ENCODE measurements at regions not wholly inside any gene's neighbourhood (a gene's known extent, or its start where the extent isn't known, plus 50 kb on each side); places are given as distances from the start of the nearest gene placed in this dataset.

- no peak for TF ChIP-seq RFX5 (IDR thresholded peaks at IDR 0.05; ENCODE audit: borderline replicate concordance, low read depth, low read length)
- no peak for TF ChIP-seq JUN (IDR thresholded peaks at IDR 0.05; ENCODE audit: low read depth, low read length)
- TF ChIP-seq, protein P1, sequence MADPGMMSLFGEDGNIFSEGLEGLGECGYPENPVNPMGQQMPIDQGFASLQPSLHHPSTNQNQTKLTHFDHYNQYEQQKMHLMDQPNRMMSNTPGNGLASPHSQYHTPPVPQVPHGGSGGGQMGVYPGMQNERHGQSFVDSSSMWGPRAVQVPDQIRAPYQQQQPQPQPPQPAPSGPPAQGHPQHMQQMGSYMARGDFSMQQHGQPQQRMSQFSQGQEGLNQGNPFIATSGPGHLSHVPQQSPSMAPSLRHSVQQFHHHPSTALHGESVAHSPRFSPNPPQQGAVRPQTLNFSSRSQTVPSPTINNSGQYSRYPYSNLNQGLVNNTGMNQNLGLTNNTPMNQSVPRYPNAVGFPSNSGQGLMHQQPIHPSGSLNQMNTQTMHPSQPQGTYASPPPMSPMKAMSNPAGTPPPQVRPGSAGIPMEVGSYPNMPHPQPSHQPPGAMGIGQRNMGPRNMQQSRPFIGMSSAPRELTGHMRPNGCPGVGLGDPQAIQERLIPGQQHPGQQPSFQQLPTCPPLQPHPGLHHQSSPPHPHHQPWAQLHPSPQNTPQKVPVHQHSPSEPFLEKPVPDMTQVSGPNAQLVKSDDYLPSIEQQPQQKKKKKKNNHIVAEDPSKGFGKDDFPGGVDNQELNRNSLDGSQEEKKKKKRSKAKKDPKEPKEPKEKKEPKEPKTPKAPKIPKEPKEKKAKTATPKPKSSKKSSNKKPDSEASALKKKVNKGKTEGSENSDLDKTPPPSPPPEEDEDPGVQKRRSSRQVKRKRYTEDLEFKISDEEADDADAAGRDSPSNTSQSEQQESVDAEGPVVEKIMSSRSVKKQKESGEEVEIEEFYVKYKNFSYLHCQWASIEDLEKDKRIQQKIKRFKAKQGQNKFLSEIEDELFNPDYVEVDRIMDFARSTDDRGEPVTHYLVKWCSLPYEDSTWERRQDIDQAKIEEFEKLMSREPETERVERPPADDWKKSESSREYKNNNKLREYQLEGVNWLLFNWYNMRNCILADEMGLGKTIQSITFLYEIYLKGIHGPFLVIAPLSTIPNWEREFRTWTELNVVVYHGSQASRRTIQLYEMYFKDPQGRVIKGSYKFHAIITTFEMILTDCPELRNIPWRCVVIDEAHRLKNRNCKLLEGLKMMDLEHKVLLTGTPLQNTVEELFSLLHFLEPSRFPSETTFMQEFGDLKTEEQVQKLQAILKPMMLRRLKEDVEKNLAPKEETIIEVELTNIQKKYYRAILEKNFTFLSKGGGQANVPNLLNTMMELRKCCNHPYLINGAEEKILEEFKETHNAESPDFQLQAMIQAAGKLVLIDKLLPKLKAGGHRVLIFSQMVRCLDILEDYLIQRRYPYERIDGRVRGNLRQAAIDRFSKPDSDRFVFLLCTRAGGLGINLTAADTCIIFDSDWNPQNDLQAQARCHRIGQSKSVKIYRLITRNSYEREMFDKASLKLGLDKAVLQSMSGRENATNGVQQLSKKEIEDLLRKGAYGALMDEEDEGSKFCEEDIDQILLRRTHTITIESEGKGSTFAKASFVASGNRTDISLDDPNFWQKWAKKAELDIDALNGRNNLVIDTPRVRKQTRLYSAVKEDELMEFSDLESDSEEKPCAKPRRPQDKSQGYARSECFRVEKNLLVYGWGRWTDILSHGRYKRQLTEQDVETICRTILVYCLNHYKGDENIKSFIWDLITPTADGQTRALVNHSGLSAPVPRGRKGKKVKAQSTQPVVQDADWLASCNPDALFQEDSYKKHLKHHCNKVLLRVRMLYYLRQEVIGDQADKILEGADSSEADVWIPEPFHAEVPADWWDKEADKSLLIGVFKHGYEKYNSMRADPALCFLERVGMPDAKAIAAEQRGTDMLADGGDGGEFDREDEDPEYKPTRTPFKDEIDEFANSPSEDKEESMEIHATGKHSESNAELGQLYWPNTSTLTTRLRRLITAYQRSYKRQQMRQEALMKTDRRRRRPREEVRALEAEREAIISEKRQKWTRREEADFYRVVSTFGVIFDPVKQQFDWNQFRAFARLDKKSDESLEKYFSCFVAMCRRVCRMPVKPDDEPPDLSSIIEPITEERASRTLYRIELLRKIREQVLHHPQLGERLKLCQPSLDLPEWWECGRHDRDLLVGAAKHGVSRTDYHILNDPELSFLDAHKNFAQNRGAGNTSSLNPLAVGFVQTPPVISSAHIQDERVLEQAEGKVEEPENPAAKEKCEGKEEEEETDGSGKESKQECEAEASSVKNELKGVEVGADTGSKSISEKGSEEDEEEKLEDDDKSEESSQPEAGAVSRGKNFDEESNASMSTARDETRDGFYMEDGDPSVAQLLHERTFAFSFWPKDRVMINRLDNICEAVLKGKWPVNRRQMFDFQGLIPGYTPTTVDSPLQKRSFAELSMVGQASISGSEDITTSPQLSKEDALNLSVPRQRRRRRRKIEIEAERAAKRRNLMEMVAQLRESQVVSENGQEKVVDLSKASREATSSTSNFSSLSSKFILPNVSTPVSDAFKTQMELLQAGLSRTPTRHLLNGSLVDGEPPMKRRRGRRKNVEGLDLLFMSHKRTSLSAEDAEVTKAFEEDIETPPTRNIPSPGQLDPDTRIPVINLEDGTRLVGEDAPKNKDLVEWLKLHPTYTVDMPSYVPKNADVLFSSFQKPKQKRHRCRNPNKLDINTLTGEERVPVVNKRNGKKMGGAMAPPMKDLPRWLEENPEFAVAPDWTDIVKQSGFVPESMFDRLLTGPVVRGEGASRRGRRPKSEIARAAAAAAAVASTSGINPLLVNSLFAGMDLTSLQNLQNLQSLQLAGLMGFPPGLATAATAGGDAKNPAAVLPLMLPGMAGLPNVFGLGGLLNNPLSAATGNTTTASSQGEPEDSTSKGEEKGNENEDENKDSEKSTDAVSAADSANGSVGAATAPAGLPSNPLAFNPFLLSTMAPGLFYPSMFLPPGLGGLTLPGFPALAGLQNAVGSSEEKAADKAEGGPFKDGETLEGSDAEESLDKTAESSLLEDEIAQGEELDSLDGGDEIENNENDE (IDR thresholded peaks at IDR 0.05; ENCODE audit: insufficient replicate concordance, low read length) = no peak
- TF ChIP-seq RNF2 (IDR thresholded peaks at IDR 0.05; ENCODE audit: borderline replicate concordance, low read depth, low read length, missing control alignments, poor library complexity, severe bottlenecking) = no peak
- TF ChIP-seq EP300 (IDR thresholded peaks at IDR 0.05; ENCODE audit: borderline replicate concordance in 1 of 2, low read depth in 2 of 2, low read length in 2 of 2) = no peak
- no peak for TF ChIP-seq KDM5A (IDR thresholded peaks at IDR 0.05; ENCODE audit: low read length)
Measured at GRCh38 chr5:74500110-74500917, 140.2 kb downstream of the ENC1 start (continued).
